NCI-H1105 (cell line): ENCODE measurements at regions not wholly inside any gene's neighbourhood (a gene's known extent, or its start where the extent isn't known, plus 50 kb on each side); places are given as distances from the start of the nearest gene placed in this dataset.
"Not testable (repeated sequence)": the region's sequence is repeated elsewhere in the genome, so short reads cannot be mapped to it uniquely, and the experiment has no call there.

Source experiments
- DNase-seq: peaks from one replicate; lab custom pipeline; 2025; lab: John Stamatoyannopoulos, UW

GRCh38 chr1:118828038-118828437 is 160.1 kb downstream of the TBX15 start:
- DNase-seq, result no peak

- DNase-seq, result no peak
Observed at GRCh38 chr1:118827636-118828035, 160.5 kb downstream of the TBX15 start.

- no peak for DNase-seq
Observed at GRCh38 chr1:118827207-118827606, 160.9 kb downstream of the TBX15 start.

GRCh38 chr1:118826669-118827068 is 161.5 kb downstream of the TBX15 start:
- DNase-seq, result no peak

- DNase-seq, result no peak
Observed at GRCh38 chr1:118825619-118826018, 162.5 kb downstream of the TBX15 start.

- no peak for DNase-seq
Observed at GRCh38 chr1:118821801-118822200, 166.3 kb downstream of the TBX15 start.

GRCh38 chr1:118820864-118821263 is 167.3 kb downstream of the TBX15 start:
- no peak for DNase-seq

- DNase-seq, result no peak
Observed at GRCh38 chr1:118815909-118816308, 172.2 kb downstream of the TBX15 start.

GRCh38 chr1:118812555-118812954 is 175.6 kb downstream of the TBX15 start:
- DNase-seq, result no peak

GRCh38 chr1:118811156-118811555 is 177.0 kb downstream of the TBX15 start:
- DNase-seq, result no peak

GRCh38 chr1:118809586-118809985 is 178.6 kb downstream of the TBX15 start:
- no peak for DNase-seq

- not testable (repeated sequence) for DNase-seq
Observed at GRCh38 chr1:118803128-118803527, 185.0 kb downstream of the TBX15 start.

- no peak for DNase-seq
Observed at GRCh38 chr1:118791094-118791691, 196.9 kb downstream of the TBX15 start.

- peak; percentile 78 for DNase-seq
Observed at GRCh38 chr1:118788463-118788862, 199.7 kb downstream of the TBX15 start.

GRCh38 chr1:118786454-118787155 is 201.5 kb downstream of the TBX15 start:
- no peak for DNase-seq

GRCh38 chr1:118785246-118785645 is 202.9 kb downstream of the TBX15 start:
- DNase-seq, result no peak

- peak; percentile 47 for DNase-seq
Observed at GRCh38 chr1:118783095-118783758, 204.9 kb downstream of the TBX15 start.

GRCh38 chr1:118773656-118774055 is 214.5 kb downstream of the TBX15 start:
- DNase-seq, result no peak

- DNase-seq, result no peak
Observed at GRCh38 chr1:118767971-118768370, 220.2 kb downstream of the TBX15 start.

- no peak for DNase-seq
Observed at GRCh38 chr1:118753976-118754375, 234.2 kb downstream of the TBX15 start.

- DNase-seq, result no peak
Observed at GRCh38 chr1:118751166-118751565, 237.0 kb downstream of the TBX15 start.

- DNase-seq, result no peak
Observed at GRCh38 chr1:118744420-118744819, 243.7 kb downstream of the TBX15 start.

- DNase-seq, result no peak
Observed at GRCh38 chr1:118739501-118739900, 248.6 kb downstream of the TBX15 start.
